Kidney epithelial cell (primary cell): ENCODE measurements at regions not wholly inside any gene's neighbourhood (a gene's known extent, or its start where the extent isn't known, plus 50 kb on each side); places are given as distances from the start of the nearest gene placed in this dataset.

Source experiments
- DNase-seq: peaks from one replicate; pipeline ENCODE4 v3.0.0-alpha.2; 2010; ENCODE audit warnings: low read depth
- H3K27me3 ChIP-seq: 2 replicates; pipeline ENCODE4 v1.6.0; 2011; ENCODE audit warnings: low read length; ENCODE audit not compliant: control insufficient read depth, insufficient read depth
- H3K36me3 ChIP-seq: 2 replicates; pipeline ENCODE4 v1.5.1; 2011; ENCODE audit warnings: low read length; ENCODE audit not compliant: control insufficient read depth, insufficient read depth
- H3K4me3 ChIP-seq: 2 replicates; pipeline ENCODE4 v1.5.1; 2011; ENCODE audit warnings: low read depth, mild to moderate bottlenecking, control low read depth, low read length
- CTCF ChIP-seq: IDR thresholded peaks from 2 replicates; pipeline ENCODE4 v1.5.1; 2011; ENCODE audit warnings: mild to moderate bottlenecking, moderate library complexity, low read length, control low read depth, inconsistent platforms; ENCODE audit not compliant: insufficient read depth, poor library complexity, severe bottlenecking

- H3K27me3 ChIP-seq: no peaks in the 10 kb centered on the region
- DNase-seq: no peak
- H3K36me3 ChIP-seq: no peaks in the 10 kb centered on the region
- no peak for TF ChIP-seq CTCF
- H3K4me3 ChIP-seq: no peak overlapping the region
Measured at GRCh38 chr2:106025796-106026195, 168.3 kb downstream of the UXS1 start.

- Histone ChIP-seq H3K4me3 (no peak overlapping the region), H3K36me3 (no peaks in the 10 kb centered on the region), H3K27me3 (no peaks in the 10 kb centered on the region)
- DNase-seq: no peak
- TF ChIP-seq CTCF: no peak
Measured at GRCh38 chr2:106021662-106022028, 172.5 kb downstream of the UXS1 start.

GRCh38 chr2:106020821-106021661, 173.1 kb downstream of the UXS1 start:
- no peak for DNase-seq
- no peak overlapping the region for H3K4me3 ChIP-seq
- no peak for TF ChIP-seq CTCF
- no peaks in the 10 kb centered on the region for H3K36me3 ChIP-seq
- H3K27me3 ChIP-seq: no peaks in the 10 kb centered on the region

- Histone ChIP-seq H3K27me3 (no peaks in the 10 kb centered on the region), H3K4me3 (no peak overlapping the region), H3K36me3 (no peaks in the 10 kb centered on the region)
- DNase-seq: no peak
- no peak for TF ChIP-seq CTCF
Measured at GRCh38 chr2:106020032-106020431, 174.1 kb downstream of the UXS1 start.

GRCh38 chr2:106018141-106018540, 176.0 kb downstream of the UXS1 start:
- no peaks in the 10 kb centered on the region for H3K27me3 ChIP-seq
- no peak for TF ChIP-seq CTCF
- no peak overlapping the region for H3K4me3 ChIP-seq
- no peaks in the 10 kb centered on the region for H3K36me3 ChIP-seq
- no peak for DNase-seq

- no peaks in the 10 kb centered on the region for H3K36me3 ChIP-seq
- no peaks in the 10 kb centered on the region for H3K27me3 ChIP-seq
- no peak for TF ChIP-seq CTCF
- no peak overlapping the region for H3K4me3 ChIP-seq
- no peak for DNase-seq
Measured at GRCh38 chr2:106012591-106013347, 181.3 kb downstream of the UXS1 start.
